DMS79 treated with DMSO at 0.1 percent for 48 hours (cell line): ENCODE measurements at regions not wholly inside any gene's neighbourhood (a gene's known extent, or its start where the extent isn't known, plus 50 kb on each side); places are given as distances from the start of the nearest gene placed in this dataset.
"Not testable (repeated sequence)": the region's sequence is repeated elsewhere in the genome, so short reads cannot be mapped to it uniquely, and the experiment has no call there.

Experiments used
- DNase-seq: peaks from one replicate; lab custom pipeline; 2025; lab: John Stamatoyannopoulos, UW

DNA sequence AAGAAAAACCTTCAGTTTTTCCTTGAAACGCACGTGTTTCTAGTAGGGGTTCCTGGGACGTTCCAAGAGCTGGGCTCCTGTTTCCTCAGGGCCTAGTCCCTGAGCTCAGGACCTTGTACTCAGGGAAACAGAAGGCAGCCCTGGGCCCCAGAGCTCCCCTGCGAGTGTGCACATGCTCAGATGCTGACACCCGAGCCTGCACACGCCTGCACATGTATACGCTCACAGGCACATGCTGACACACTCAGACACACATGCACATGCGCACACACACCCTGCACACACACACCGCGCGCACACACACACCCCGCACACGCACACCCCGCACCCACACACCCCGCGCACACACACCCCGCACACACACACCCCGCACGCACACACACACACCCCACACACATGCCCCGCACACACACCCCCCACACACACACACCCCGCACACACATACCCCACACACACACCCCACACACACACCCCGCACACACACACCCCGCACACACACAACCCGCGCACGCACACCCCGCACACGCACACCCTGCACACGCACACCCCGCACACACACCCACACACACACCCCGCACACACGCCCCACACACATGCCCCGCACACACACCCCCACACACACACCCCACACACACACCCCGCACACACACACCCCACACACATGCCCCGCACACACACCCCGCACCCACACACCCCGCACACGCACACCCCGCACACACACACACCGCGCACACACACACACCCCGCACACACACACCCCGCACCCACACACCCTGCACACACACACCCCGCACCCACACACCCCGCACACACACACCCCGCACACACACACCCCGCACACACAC is 52.2 kb downstream of the CALML3 start:
- no peak for DNase-seq

GRCh38 chr10:5580038-5580428 is 55.3 kb downstream of the CALML3 start:
- DNase-seq: not testable (repeated sequence)

DNA sequence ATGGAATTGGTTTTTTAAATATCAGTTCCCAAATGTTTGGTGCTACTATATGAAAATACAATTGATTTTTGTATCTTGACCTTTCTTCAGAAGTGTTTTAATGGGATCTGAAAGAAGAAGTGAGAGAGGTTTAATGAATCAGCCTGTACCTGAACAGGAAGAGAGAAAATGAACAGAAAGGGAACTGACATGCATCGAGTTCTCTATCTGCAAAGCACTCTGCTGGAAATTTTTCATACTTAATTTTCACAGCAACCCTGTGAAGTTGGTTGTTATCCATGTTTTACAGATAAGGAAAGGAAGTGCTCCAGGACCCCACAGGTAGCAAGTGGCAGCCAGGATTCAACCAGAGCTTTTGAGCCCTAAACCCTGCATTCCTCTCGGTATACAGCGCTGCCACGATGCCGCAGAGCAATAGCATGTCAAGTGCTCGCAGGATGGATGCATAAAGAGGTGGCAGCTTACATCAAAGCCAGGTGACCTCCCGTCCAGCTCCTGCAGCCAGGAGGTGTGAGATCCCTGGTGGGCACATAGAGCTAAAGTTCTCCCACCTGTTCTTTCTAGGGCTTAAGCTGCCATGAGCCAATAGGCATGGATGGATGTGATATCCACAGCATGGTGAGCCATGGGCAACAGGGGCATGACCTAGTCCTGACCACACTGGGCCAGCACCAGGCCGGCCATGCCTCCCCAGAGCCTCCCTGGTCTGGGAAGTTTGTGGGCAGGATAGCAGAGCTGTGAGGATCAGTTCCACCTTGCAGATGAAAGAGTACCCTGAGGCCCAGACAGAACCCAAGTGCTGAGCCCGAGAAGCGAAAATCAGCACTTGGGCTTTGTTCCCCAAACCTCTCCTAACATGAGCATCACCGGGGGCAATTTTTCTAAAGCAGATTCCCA is 57.2 kb downstream of the CALML3 start:
- no peak for DNase-seq

DNA sequence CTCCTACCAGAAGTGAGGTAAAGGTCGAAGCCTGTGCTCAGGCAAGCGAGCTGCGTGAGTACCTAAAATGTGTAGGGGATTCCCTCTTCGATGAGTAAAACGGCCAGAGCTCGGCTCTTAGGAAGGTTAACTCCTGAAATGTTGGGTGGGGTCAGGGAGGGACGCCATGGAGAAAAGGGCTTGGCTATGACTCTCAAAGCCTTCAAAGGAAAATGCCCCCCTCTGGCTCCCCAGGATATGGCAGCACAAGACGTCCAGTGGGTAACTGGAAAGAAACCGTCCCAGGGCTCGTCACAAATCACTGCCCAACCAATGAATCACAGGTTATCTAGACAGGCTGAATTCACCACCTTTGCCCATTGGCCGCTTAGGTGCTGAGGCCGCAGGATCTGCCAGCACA is 58.0 kb downstream of the CALML3 start:
- no peak for DNase-seq

- DNase-seq: peak; percentile 79
Measured at GRCh38 chr10:5583525-5584175, 58.9 kb downstream of the CALML3 start.

- DNase-seq: peak; percentile 31
Measured at GRCh38 chr10:5584895-5585516, 60.2 kb downstream of the CALML3 start.

DNA sequence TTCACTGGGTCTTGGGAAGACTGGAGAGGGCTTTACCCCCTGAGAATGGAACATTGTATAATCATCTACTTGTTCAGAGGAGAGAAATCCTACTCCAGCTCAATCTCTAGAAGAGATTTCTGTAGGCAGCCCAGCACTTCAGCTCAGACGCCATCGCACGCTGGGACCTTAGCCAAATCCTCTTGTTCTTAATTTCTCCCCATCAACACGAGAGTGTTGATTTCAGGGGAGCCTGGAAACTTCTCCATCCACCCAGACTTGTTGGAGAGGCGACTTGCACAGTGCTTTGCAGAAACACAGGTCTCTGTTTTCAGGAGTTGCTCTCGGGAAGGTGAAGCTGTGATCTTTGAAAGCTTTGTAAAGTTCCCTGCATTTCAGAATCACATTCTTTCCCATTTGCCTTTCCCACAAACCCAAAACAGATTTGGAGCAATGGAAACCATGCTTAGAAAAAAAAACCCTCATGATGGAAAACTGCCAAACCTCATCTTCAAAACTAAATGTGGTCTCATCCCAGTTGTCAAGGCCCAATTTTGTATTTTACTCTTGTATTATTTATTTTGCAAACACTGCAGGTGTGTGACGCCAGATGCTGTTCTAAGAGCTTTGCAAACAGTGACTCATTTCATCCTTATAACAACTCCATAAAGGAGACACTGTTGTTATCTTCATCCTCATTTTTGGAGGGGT is 60.9 kb downstream of the CALML3 start:
- peak; percentile 85 for DNase-seq

DNA sequence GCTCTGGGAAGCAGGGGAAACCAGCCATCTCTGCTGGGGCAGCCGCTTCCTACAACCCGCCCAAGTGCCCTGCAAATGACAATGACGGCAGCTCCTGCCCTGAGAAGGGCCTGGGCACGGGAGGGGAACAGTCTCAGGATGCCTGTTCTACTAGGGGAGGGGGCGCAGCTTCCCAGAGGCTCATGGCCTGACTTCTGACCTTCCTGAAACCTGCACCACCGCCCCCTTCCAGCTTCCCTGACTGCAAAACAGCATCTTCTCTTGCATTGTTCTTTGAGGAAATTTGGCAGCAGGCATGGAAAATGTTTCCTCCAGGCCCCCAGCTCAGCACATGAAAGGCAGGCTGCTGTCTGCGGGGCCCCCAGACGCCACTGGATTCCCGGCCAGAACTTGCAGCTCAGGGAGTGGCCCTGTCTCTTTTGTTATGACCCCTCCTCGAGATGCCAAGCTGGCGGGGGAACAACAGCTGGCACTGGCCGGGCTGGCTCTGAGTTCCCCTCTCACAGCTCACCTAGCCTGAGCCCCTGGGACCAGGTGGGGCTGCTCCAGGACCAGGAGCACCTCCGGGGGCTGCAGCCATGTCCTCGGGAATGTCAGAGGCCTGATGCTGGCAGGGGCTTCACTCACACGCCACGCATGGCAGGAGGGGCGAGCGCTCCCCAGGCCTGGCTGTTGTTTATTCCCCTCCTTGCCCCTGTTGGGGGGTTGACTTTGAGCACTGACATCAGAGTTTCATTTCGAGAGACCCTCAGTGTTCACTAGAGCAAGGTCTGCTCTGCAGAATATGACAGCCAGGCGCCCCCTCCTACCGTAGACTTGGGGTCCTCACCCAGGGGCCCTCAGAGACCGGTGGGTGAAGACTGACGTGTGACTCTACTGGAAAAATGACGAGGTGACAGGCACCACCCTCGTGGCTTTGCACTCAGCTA is 62.7 kb downstream of the CALML3 start:
- peak; percentile 13 for DNase-seq

DNA sequence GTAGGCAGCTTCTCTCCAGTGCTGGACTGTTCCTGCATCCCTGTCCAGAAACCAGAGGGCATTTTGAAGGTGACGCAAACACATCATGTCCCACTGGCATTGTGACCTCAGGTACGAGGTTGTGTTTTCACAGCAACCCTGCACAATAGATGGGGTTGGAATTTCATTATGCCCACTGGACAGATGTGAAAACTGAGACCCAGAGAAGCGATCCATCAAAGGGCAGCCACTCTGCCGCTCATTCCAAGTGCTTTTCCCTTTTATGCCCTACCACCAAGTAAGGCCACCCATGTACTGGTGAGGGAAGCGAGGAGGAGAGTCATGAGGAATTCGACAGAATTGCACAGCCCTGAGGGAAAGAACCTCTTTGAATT is 63.3 kb downstream of the CALML3 start:
- DNase-seq: no peak

DNA sequence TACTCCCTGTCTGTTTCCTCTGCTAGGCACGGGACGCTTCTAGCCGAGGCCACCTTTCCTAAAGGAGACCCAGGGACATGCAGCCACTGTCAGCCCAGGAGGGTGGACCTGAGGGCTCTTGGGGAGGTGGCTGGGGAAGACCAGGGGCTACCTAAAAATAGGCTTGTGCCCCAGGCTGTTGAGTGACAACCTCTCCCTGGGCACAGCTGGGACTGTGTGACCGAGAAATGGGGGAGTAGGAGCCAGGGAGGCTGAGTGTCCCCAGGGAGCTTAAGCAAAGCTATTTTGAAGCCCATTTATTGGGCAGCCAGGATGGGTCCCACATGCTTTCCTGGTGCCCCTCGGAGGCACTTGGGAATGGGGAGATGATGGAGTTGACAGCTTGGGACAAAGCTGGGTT is 63.8 kb downstream of the CALML3 start:
- no peak for DNase-seq
